RWPE1 (cell line): ENCODE measurements at regions not wholly inside any gene's neighbourhood (a gene's known extent, or its start where the extent isn't known, plus 50 kb on each side); places are given as distances from the start of the nearest gene placed in this dataset.
A peak's percentile ranks its signal among the peaks of the same experiment; 100 is the strongest.
"Not testable (repeated sequence)": the region's sequence is repeated elsewhere in the genome, so short reads cannot be mapped to it uniquely, and the experiment has no call there.

Experiments
- CTCF ChIA-PET: fragments of 350-600 bp; sonication (Branson Sonifier 250); formaldehyde crosslinking; extraction: SDS; loops from one replicate; lab custom pipeline; 2021; lab: Yijun Ruan, JAX
- POLR2A ChIA-PET: fragments of 400-600 bp; formaldehyde crosslinking; extraction: SDS; loops from one replicate; lab custom pipeline; 2020; ENCODE audit warnings: antibody characterized with exemption; ENCODE audit not compliant: low non-redundant PET; lab: Yijun Ruan, JAX
- DNase-seq: peaks from one replicate; pipeline ENCODE4 v3.0.0; 2012; ENCODE audit warnings: low spot score
- H3K27ac ChIP-seq: fragments of 450-650 bp; 2 replicates; pipeline ENCODE4 v1.5.1; 2017
- CTCF ChIP-seq: fragments of 450-650 bp; conservative IDR thresholded peaks from 2 replicates; pipeline ENCODE4 v1.5.1; 2017; ENCODE audit warnings: low read depth, mild to moderate bottlenecking

DNA sequence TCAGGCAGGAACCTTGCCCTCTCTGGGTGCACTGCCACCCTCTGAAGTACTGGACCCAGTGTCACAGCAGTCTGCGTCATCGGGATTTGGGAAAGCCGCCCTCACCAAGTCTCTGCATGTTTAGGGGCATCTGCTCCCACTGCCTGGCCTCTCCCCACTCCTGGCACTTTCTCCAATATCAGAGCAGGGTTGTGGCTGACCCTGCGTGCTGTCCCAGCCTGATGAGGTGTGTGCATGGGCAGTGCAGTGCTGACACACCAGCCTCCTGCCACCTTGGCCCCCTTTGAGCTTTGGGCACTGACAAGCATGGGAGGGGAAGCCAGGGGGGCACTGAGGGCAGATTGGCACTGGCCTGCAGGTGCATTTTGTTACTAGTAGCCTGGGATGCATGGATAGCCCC, 652.5 kb downstream of the GABRG1 start:
- DNase-seq = no peak
- CTCF ChIA-PET = no interaction called here

DNA sequence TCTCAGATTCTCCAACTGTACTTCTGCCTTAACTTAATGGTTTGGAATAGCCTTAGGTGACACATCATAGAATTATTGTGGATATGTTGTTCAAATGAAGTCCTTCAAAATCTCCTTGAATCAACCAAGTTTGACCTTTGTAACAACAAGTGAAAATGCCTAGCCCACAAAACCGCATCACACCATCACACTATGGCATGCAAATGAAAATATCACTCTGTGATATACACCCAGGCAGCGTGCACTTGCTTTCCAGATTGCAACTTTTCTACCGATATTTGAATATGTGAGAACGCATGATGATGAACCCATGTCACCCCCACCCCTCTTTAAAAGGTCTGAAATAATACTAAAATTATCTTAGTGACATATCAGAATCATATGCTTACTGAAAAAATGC, 656.7 kb downstream of the GABRG1 start:
- POLR2A ChIA-PET = no interaction called here
- CTCF ChIA-PET = no interaction called here
- no peak overlapping the region for H3K27ac ChIP-seq
- no peak for TF ChIP-seq CTCF
- DNase-seq = no peak

More for the DNA sequence above, 652.5 kb downstream of the GABRG1 start:
- no peak overlapping the region for H3K27ac ChIP-seq
- TF ChIP-seq CTCF = no peak
- POLR2A ChIA-PET = no interaction called here

GRCh38 chr4:45460157-45460556, 663.7 kb downstream of the GABRG1 start:
- POLR2A ChIA-PET, H3K27ac ChIP-seq, DNase-seq, CTCF ChIA-PET: not testable (repeated sequence)

- CTCF ChIA-PET = no interaction called here
- no peak overlapping the region for H3K27ac ChIP-seq
- no peak for TF ChIP-seq CTCF
- DNase-seq = no peak
- POLR2A ChIA-PET = no interaction called here
Observed at GRCh38 chr4:45455217-45455616, 668.6 kb downstream of the GABRG1 start.

- peak; percentile 10 for DNase-seq
- no peak overlapping the region for H3K27ac ChIP-seq
- CTCF ChIA-PET = interaction anchor here (0.5 to 1.0 kb wide), 6 partner anchors 8 to 1427 kb away, joined by 3 to 5 read pairs (median 3); no protein-coding TSS in a partner anchor
- TF ChIP-seq CTCF = peak; percentile 66
- POLR2A ChIA-PET = no interaction called here
Observed at GRCh38 chr4:45453258-45453853, 670.5 kb downstream of the GABRG1 start.

DNA sequence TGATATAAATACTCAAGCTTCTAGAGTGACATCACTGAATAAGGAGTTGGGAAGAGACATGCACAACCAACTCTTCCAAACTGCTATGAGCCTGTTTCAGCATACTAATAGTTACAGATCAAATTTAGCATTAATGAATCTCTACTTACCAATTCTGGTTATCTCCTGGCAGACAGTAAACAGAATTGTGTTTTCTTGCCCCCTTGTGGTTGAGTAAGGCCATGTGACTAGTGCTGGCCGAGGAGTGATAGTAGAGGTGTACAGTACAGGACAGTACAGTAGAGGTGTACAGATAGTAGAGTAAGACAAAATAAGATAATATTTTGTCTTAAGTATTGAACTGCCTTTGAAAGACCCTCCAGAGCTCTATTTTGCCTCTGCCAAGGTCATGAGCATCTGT, 681.4 kb downstream of the GABRG1 start:
- POLR2A ChIA-PET = no interaction called here
- CTCF ChIA-PET = interaction anchor here (0.6 to 0.7 kb wide), 2 partner anchors 98 to 497 kb away, joined by 3 to 4 read pairs; no protein-coding TSS in a partner anchor
- peak; percentile 1 for DNase-seq
- no peak for TF ChIP-seq CTCF
- H3K27ac ChIP-seq = no peak overlapping the region

GRCh38 chr4:45438047-45438446, 685.8 kb downstream of the GABRG1 start:
- CTCF ChIA-PET = no interaction called here

More at GRCh38 chr4:45438047-45438446, 685.8 kb downstream of the GABRG1 start:
- TF ChIP-seq CTCF = no peak
- POLR2A ChIA-PET = no interaction called here
- DNase-seq = no peak
- no peak overlapping the region for H3K27ac ChIP-seq
